C4-2B (cell line): ENCODE measurements at regions not wholly inside any gene's neighbourhood (a gene's known extent, or its start where the extent isn't known, plus 50 kb on each side); places are given as distances from the start of the nearest gene placed in this dataset.

ENCODE experiments used
- CTCF ChIP-seq: fragments of 450-650 bp; conservative IDR thresholded peaks from 2 replicates; pipeline ENCODE4 v1.5.1; 2017; ENCODE audit warnings: mild to moderate bottlenecking
- ZFX ChIP-seq: fragments of 450-650 bp; IDR thresholded peaks from 2 replicates; pipeline ENCODE4 v1.6.1; 2017

DNA sequence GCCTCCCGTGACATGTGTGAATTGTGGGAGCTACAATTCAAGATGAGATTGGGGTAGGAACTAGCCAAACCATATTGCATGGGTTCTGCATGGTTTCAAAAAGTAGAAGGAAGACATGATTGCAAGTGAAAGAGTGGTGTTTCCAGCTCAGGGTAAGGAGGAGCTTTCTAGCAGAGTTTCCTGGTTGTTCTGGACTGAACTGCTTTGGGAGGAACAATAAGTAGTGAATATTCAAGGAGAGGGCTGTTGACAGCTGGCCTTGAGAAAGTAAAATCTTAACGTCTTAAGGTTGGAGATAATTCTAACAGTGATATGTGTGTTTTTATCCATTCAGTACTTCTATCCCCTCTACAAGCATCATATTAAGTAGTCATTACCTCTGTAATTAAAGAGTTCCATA, 62.2 kb upstream of the PRKG1 start:
- no peak for TF ChIP-seq CTCF
- TF ChIP-seq ZFX = no peak
